ENCODE measurements at regions not wholly inside any gene's neighbourhood (a gene's known extent, or its start where the extent isn't known, plus 50 kb on each side); places are given as distances from the start of the nearest gene placed in this dataset.

DNA sequence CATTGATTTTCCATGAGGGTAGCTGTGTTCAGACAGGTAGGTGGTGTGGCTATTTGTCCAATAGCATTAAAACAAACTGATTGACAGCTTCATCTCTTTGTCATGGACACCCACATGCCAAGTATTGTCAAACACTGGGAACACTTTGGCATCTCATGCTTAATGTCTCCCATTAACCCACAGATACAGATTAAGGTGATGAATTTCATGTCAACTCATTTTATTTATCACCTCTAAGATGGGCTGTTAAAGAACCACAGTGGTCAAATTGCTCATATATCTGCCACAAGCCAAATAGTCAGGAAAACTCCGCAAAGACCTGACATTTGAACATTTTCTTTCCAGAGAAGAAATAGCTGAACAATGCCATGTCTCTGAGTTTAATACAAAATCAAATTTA is 139.1 kb upstream of the SPTLC3 start:
- TF ChIP-seq, protein P1, sequence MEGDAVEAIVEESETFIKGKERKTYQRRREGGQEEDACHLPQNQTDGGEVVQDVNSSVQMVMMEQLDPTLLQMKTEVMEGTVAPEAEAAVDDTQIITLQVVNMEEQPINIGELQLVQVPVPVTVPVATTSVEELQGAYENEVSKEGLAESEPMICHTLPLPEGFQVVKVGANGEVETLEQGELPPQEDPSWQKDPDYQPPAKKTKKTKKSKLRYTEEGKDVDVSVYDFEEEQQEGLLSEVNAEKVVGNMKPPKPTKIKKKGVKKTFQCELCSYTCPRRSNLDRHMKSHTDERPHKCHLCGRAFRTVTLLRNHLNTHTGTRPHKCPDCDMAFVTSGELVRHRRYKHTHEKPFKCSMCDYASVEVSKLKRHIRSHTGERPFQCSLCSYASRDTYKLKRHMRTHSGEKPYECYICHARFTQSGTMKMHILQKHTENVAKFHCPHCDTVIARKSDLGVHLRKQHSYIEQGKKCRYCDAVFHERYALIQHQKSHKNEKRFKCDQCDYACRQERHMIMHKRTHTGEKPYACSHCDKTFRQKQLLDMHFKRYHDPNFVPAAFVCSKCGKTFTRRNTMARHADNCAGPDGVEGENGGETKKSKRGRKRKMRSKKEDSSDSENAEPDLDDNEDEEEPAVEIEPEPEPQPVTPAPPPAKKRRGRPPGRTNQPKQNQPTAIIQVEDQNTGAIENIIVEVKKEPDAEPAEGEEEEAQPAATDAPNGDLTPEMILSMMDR (conservative IDR thresholded peaks at IDR 0.05 in 1 of 2, IDR thresholded peaks at IDR 0.05 in 1 of 2; ENCODE audit: low read depth in 1 of 2, low read length in 2 of 2), result no peak
- no peak for TF ChIP-seq EZH2 (IDR thresholded peaks at IDR 0.05; ENCODE audit: low read length, missing control alignments)
